Calu3 (cell line): ENCODE measurements at regions not wholly inside any gene's neighbourhood (a gene's known extent, or its start where the extent isn't known, plus 50 kb on each side); places are given as distances from the start of the nearest gene placed in this dataset.
A peak's percentile ranks its signal among the peaks of the same experiment; 100 is the strongest.

ENCODE experiments used
- BruUV-seq: library from RNA; stranded (reverse); fragments of 400-500 nt; replicated peaks from 2 replicates; lab custom pipeline; 2021; lab: Mats Ljungman, UMichigan
- CTCF ChIA-PET: fragments of 300-600 bp; sonication (Branson Sonifier 250); formaldehyde crosslinking; loops from one replicate; lab custom pipeline; 2022; ENCODE audit warnings: antibody characterized with exemption; lab: Charles Lee
- DNase-seq: peaks from one replicate; pipeline ENCODE4 v3.0.0; 2022
- H3K27ac Mint-ChIP-seq: one replicate; pipeline ENCODE4 v1.8.0; 2022; ENCODE audit warnings: mixed read lengths; ENCODE audit not compliant: unreplicated experiment
- H3K27me3 Mint-ChIP-seq: one replicate; pipeline ENCODE4 v1.8.0; 2022; ENCODE audit warnings: mixed read lengths; ENCODE audit not compliant: unreplicated experiment
- H3K36me3 Mint-ChIP-seq: one replicate; pipeline ENCODE4 v1.8.0; 2022; ENCODE audit warnings: mild to moderate bottlenecking, moderate library complexity, mixed read lengths; ENCODE audit not compliant: insufficient read depth, unreplicated experiment
- H3K4me1 Mint-ChIP-seq: one replicate; pipeline ENCODE4 v1.8.0; 2022; ENCODE audit warnings: mild to moderate bottlenecking, low read depth, mixed read lengths; ENCODE audit not compliant: unreplicated experiment
- H3K4me3 Mint-ChIP-seq: one replicate; pipeline ENCODE4 v1.8.0; 2022; ENCODE audit warnings: mild to moderate bottlenecking, low read depth, moderate library complexity, mixed read lengths; ENCODE audit not compliant: unreplicated experiment
- H3K9me3 Mint-ChIP-seq: one replicate; pipeline ENCODE4 v1.8.0; 2022; ENCODE audit warnings: low read depth, mixed read lengths; ENCODE audit not compliant: unreplicated experiment
- intact Hi-C: fragments of 100-400 bp; cut with micrococcal nuclease; formaldehyde crosslinking; loops from one replicate; pipeline ENCODE4 v1.10.0; 2022; ENCODE audit not compliant: unreplicated experiment
- TF ChIP-seq, protein P1 (sequence below): fragments of 200-600 bp; IDR thresholded peaks from one replicate; pipeline ENCODE4 v1.8.0; 2022; ENCODE audit warnings: antibody characterized with exemption; ENCODE audit not compliant: unreplicated experiment

DNA sequence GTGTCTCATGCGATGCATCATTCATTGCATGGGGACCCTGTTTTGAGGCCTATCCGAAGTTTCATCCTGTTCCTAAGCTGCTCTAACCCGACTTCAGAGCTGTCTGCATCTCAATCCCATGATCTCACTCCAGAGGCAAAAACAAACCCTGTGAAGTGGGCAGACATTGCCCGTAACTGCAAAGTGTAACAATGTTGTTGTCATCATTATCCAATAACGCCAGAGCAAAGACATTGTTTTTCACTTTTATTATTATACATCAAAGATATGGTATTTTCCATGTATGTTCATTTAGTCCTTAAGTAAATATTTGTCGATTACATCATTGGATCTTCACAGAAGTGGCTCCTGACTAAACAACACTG lies 246.7 kb downstream of the KLF6 start:
- no peaks in the 10 kb centered on the region for H3K27me3 Mint-ChIP-seq
- CTCF ChIA-PET = no interaction called here
- TF ChIP-seq, protein P1, sequence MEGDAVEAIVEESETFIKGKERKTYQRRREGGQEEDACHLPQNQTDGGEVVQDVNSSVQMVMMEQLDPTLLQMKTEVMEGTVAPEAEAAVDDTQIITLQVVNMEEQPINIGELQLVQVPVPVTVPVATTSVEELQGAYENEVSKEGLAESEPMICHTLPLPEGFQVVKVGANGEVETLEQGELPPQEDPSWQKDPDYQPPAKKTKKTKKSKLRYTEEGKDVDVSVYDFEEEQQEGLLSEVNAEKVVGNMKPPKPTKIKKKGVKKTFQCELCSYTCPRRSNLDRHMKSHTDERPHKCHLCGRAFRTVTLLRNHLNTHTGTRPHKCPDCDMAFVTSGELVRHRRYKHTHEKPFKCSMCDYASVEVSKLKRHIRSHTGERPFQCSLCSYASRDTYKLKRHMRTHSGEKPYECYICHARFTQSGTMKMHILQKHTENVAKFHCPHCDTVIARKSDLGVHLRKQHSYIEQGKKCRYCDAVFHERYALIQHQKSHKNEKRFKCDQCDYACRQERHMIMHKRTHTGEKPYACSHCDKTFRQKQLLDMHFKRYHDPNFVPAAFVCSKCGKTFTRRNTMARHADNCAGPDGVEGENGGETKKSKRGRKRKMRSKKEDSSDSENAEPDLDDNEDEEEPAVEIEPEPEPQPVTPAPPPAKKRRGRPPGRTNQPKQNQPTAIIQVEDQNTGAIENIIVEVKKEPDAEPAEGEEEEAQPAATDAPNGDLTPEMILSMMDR = no peak
- H3K9me3 Mint-ChIP-seq = no peaks in the 10 kb centered on the region
- intact Hi-C loops = no loop called here
- no TSS peak for BruUV-seq
- H3K36me3 Mint-ChIP-seq = no peaks in the 10 kb centered on the region
- H3K27ac Mint-ChIP-seq = no peak overlapping the region
- no peak overlapping the region for H3K4me3 Mint-ChIP-seq
- no peak for DNase-seq
- H3K4me1 Mint-ChIP-seq = peaks cover 10% of the 10 kb centered on the region

- no peak overlapping the region for H3K27ac Mint-ChIP-seq
- CTCF ChIA-PET = no interaction called here
- no TSS peak for BruUV-seq
- H3K4me3 Mint-ChIP-seq = no peak overlapping the region
- H3K27me3 Mint-ChIP-seq = no peaks in the 10 kb centered on the region
- H3K36me3 Mint-ChIP-seq = no peaks in the 10 kb centered on the region
- TF ChIP-seq, protein P1 = no peak
- H3K4me1 Mint-ChIP-seq = peaks cover 17% of the 10 kb centered on the region
- no peaks in the 10 kb centered on the region for H3K9me3 Mint-ChIP-seq
- no peak for DNase-seq
- intact Hi-C loops = no loop called here
These were observed 247.5 kb downstream of the KLF6 start for GRCh38 chr10:3537518-3537917.

DNA sequence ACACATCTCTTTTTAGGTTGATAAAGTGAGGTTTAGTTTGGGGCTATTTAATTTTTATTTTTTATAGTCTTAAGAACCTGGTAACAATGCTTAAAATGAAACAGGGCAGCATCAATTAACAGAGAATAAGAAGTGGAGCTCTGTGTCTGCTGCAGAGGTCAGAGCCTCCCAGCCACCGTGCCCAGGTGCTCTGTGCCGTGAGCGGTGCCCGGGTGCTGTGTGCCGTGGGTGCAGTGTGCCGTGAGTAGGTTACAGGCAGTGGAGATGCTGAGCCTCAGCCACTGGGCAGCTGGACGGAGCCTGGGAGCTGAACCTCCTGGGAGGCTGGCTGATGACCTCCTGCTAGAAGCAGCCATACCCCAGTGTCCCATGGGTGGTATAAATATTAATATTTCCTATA lies 250.0 kb downstream of the KLF6 start:
- BruUV-seq = no TSS peak
- no peak overlapping the region for H3K27ac Mint-ChIP-seq
- no peaks in the 10 kb centered on the region for H3K36me3 Mint-ChIP-seq
- H3K4me3 Mint-ChIP-seq = no peak overlapping the region
- CTCF ChIA-PET = no interaction called here
- TF ChIP-seq, protein P1 = no peak
- H3K4me1 Mint-ChIP-seq = peaks cover 21% of the 10 kb centered on the region
- H3K9me3 Mint-ChIP-seq = no peaks in the 10 kb centered on the region
- DNase-seq = no peak
- no peaks in the 10 kb centered on the region for H3K27me3 Mint-ChIP-seq
- intact Hi-C loops = no loop called here

- no TSS peak for BruUV-seq
- Mint-ChIP-seq H3K27ac (no peak overlapping the region), H3K9me3 (no peaks in the 10 kb centered on the region), H3K4me3 (no peak overlapping the region), H3K27me3 (no peaks in the 10 kb centered on the region), H3K36me3 (no peaks in the 10 kb centered on the region), H3K4me1 (peaks cover 21% of the 10 kb centered on the region)
- no peak for DNase-seq
- TF ChIP-seq, protein P1 = no peak
- CTCF ChIA-PET = no interaction called here
- intact Hi-C loops = no loop called here
These were observed 250.6 kb downstream of the KLF6 start for GRCh38 chr10:3534433-3534832.

GRCh38 chr10:3533296-3533695 lies 251.7 kb downstream of the KLF6 start:
- H3K4me1 Mint-ChIP-seq = peaks cover 21% of the 10 kb centered on the region
- DNase-seq = no peak
- no TSS peak for BruUV-seq
- no peaks in the 10 kb centered on the region for H3K9me3 Mint-ChIP-seq
- intact Hi-C loops = no loop called here
- no peaks in the 10 kb centered on the region for H3K27me3 Mint-ChIP-seq
- CTCF ChIA-PET = interaction anchor here (0.7 kb wide), 1 partner anchor 781 kb away, joined by 3 read pairs; no protein-coding TSS in a partner anchor
- peak overlapping the region; percentile 10 for H3K4me3 Mint-ChIP-seq
- H3K36me3 Mint-ChIP-seq = no peaks in the 10 kb centered on the region
- no peak overlapping the region for H3K27ac Mint-ChIP-seq
- TF ChIP-seq, protein P1 = no peak
